Ovary (tissue), 3 donors: ENCODE measurements at regions not wholly inside any gene's neighbourhood (a gene's known extent, or its start where the extent isn't known, plus 50 kb on each side); places are given as distances from the start of the nearest gene placed in this dataset.

ENCODE experiments used
- CTCF ChIP-seq, 3 donors: fragments of 450-650 bp in 2 of 3; fragments of 200-600 bp in 1 of 3; IDR thresholded peaks; one replicate each; pipeline versions ENCODE4 v1.5.1 to v1.8.0; 2016 to 2022; ENCODE audit warnings: antibody characterized with exemption in 3 of 3, mild to moderate bottlenecking in 1 of 3
- EP300 ChIP-seq: sonication (generic); formaldehyde crosslinking; IDR thresholded peaks from one replicate; pipeline ENCODE4 v1.6.1; 2017; ENCODE audit warnings: antibody characterized with exemption
- POLR2A ChIP-seq: fragments of 450-650 bp; IDR thresholded peaks from one replicate; pipeline ENCODE4 v1.6.1; 2017; ENCODE audit warnings: antibody characterized with exemption, mild to moderate bottlenecking, moderate library complexity
- donor health status: DM: no; HTN: no; CAD: no.

GRCh38 chr18:75897386-75897785 is 469.9 kb upstream of the SMIM21 start:
- TF ChIP-seq CTCF (IDR thresholded peaks at IDR 0.05) (no peak), EP300 (no peak), POLR2A (no peak)
